ENCODE measurements at regions not wholly inside any gene's neighbourhood (a gene's known extent, or its start where the extent isn't known, plus 50 kb on each side); places are given as distances from the start of the nearest gene placed in this dataset.

DNA sequence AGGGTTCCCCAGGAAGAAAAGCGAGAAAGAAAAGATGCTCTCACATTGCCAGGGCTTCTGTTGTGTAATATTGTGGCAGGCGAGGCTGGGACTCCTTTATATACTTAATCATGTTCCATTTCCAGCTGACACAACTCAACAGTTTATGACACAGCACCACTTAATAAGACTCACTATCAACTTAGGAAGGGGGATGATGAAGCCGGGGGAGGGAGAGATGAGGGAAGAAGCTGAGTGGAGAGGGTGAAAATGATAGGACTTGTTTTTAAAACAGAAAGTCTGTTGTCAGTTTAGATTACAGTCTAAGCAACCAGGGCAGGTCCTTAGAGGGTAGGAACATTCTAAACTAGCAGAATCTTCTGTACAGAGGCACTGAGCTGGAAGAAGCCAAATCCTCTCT, 397.0 kb downstream of the NXPE2 start:
- no peak for DNase-seq (ENCODE audit: low read depth in 4 of 4, low spot score in 3 of 4)

DNA sequence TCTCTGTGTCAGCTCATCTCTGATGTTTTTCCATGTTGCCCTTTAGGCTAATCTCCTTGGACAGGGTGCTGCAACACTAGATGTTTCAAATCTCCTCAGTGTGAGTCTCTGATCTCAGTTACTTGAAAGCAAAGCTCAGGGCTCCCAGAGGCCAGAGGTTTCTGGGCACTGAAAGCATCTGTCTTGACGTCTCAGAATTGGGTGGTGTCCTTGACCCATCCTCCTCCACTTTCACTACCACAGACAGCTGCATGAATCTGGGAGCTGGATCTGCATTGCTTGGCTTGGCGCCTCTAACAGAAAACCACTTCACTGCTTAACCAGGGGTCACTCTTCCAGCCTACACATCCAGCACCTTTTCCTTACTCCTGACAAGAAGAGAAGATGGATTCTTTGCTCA, 399.4 kb downstream of the NXPE2 start:
- no peak for DNase-seq (ENCODE audit: low read depth in 4 of 4, low spot score in 3 of 4)

DNA sequence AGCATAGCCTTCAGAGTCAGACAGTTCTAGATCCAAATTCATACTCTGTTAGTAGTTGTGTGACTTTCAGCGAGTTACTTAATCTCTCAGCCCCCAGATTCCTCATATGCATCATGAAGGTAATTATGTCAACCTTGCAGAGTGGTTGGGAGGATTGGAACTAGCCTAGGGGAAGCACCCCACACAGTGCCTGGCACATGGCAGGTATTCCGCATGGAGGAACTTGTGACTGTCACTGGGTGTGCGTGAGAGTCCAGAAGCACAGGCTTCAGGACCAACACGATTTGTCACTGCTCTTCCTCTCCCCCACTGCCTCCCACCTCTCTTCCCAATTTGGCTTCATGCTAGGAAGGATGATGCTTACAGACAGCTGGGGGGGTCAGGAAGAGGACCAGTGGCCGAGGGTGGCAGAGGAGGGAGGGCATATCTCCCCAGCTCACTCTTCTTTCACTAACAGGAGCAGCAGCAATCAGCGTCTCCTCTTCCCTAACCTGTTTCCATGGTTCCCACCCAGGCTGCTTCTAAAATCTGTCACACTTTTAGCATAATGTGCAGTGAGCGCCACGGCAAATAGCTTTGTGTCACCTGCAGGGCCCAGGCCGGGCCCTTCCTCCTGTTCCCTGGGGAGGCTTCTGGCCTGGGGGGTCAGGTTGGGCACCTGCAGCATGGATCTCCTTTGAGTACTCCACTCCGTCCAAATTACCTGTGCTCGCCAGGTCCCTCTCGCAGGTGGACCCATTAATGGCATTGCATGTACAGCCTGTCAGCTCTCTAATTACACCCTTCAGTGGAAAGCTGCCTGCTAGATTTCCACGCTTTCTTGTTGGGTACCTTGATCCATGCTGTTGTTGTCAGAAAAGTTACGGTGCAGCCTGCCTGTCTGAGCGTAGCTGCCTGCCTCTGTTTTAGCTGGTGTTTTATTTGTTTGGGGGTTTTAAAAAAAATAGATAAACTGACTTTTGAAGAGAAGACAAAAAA, 400.4 kb downstream of the NXPE2 start:
- no peak for DNase-seq (ENCODE audit: low read depth in 4 of 4, low spot score in 3 of 4)

DNA sequence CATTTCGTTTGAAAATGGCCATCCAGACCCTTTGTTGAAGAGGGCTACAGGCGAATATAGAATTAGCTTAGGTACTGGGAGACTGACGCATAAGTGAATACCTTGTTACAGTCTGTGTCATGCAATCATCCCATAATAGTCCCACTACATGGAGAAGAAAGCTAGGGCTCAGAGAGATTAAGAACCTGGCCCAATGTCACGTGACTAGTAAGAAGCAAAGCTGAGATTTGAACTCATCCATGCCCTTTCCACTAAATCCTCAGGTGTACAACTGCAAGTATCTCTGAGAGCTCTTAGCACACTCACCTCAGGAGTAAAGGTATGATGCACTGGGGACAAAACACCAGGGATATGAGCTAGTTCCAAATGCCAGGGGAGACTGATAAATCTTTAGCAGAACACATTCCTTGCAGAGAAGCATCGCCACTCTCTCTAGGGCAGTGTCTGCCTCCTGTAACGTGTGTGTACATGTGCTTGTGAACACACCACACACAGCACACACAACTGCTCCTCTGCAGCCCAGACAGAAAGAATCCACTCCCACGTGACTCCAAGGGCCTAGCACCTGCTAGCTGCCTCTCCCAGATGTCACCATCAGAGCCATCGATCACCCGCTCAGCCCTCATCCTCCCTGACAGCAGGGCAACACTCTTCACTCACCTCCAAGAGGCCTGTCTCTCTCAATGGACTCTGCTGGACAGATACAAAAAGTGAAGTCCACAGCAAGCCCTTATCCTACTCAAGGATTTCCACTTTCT, 402.8 kb downstream of the NXPE2 start:
- DNase-seq (ENCODE audit: low read depth in 4 of 4, low spot score in 3 of 4), result no peak

DNA sequence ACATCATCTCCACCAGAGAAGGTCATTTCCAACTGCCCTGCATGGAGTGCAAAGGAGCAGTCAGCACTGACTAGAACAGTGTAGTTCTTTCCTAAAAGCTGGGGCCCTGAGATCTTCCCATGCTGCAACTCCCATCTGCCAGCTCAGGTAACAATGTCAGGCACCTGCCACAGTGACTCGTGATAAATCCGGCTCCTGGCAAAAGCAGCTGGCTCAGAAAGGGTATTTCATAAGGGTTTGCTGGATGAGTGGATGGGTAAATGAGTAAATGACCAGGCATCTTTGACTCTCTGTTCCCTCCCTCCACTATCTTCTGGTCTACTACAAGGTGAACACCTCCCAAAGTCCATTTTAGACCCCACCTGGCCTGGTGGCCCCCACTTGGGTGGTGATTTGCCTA, 403.6 kb downstream of the NXPE2 start:
- DNase-seq (ENCODE audit: low read depth in 4 of 4, low spot score in 3 of 4), result no peak

DNA sequence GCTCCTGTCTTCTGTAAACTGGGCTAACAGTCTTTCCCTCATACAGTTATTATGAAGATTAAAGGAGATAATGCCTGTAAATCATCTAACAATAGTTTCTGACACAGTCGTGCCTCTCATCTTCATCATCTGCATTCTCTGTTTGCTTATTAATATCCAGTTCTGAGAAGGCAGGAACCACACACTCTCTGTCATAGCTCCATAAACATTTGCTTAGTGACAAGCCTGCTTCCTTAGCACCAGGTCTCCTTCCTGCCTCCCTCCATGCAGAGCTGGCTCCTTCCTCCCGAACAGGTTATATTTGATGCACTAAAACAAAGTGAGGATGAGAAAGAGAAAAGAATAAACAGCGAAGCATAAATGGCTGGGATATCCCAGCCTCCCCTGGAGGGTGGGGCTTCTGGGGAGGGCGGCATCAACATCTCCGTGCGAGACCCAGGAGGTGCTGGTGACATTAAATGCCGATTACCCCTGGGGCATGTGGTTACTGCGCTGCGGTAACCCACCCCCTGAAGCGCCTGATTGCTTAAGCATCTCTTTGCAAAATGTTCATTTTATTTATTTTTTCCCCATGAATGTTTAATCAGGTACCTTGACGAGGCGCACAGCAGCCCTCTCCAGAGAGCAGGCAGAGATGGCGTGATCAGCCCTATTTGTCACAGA, 404.9 kb downstream of the NXPE2 start:
- DNase-seq (ENCODE audit: low read depth in 4 of 4, low spot score in 3 of 4), result no peak

DNA sequence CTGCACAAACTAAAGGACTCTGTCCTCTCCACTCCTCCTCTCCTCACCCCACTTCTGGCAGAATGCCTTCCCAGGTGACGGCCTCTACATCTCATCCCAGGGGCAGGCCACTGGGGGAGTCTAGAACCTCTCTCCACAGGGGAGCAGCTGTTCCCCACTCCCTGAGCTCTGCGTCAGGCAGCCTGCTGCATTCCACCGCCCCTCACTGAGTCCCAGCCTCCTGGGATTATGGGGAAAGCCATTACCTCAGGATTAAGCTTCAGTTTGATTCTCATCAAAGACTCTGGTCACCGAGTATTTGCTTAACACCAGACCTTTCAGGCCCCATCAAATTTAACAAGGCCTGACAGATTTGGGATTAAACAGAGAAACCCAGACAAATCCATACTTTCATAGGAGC, 405.9 kb downstream of the NXPE2 start:
- no peak for DNase-seq (ENCODE audit: low read depth in 4 of 4, low spot score in 3 of 4)

DNA sequence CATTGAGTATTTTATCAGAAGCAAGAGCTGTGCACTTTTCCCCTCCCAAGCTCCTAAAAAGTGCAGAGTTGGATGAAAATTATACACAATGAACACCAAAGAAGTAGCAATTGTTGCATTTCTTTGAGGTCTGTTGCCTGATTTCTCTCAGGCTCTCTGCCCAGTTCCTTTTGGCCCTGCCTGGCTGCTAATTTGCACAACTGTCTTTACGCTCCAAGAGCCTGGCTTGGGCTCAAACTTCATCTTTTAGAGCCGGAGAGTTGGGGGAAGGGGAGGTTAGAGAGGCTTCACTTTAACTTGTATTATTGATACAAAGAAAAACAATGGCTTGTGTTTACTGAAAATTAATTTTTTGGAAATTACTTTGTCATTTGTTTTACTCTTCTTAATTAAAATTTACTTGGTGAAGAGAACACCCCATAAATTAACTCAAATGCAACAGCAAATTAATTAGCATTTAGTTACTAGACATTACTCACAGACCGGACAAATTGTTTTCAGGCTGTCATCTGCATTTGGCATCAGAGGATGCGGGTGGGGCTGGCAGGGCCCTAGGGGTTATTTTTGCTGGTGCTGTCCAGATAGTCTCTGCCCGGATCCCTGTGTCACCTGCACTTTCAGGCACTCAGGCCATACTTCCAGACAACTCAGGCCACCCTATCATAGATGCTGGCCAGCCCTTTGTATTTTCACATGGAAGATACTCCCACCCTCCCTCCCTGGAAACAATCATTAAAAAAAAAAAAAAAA, 407.3 kb downstream of the NXPE2 start:
- DNase-seq (ENCODE audit: low read depth in 4 of 4, low spot score in 3 of 4), result no peak

DNA sequence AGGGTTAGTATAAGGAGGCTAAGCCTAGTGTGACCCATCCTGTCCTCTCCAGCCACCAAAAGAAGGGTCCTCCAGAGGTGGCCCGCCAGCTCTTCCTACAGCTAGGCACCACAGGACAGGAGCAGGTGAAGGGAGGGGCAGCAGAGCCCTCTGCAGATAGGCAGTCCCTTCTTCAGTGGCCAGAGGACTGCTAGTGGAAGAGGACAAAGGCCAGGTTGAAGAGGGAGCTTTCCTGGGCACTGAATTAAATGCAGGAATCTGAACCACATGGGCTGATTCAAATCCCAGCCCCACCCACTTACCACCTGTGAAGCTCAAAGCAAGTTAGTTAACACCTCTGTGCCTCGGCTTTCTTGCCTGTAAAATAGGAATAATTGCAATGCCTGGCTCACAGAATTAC, 409.5 kb downstream of the NXPE2 start:
- no peak for DNase-seq (ENCODE audit: low read depth in 4 of 4, low spot score in 3 of 4)

DNA sequence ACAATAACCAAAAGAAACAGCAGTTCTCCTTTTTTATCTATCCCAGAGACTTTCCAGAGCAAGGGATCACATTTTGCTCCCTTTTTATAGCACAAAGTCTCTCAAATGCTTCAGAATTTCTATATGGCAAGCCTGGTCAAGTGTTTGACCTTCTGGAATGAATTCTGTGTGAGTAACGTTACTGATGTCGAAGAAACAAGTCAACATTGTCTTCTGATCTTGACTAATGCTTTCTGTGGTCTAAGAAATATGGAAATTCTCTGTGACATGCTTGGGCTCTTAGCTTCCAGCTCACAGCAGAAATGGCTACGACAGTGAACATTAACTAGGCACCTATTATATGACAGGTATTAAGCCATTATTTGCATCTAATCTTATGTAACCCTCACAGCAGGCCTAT, 411.7 kb downstream of the CADM1 start:
- DNase-seq (ENCODE audit: low read depth in 4 of 4, low spot score in 3 of 4), result no peak

DNA sequence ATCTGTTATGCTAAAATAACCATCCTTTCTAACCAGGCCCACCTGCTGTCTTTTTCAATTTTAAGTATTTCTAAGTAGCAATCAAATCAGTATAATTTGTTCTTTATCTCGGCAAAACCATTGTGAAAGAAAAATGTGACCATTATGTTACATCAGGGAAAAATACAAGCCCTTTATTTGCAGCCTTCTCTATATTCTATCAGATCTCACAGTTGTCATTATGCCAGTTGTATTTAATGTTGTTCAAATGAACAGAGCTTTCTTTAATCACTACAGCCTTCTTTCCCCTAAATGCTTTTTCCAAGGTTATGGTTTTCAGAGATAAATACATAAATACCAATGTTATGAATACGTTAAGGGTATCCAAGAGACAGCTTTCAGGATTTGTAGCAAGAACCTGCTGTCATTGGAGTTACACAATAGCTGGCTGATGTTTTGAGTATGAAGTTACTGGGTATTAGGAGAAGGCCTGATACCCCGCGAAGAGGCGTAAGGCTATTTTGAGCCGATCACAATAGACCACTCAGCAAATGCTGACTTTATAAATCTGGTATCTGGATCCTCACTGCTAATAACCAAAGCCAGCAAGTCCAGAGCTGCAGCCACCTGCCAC, 406.3 kb downstream of the CADM1 start:
- DNase-seq (ENCODE audit: low read depth in 4 of 4, low spot score in 3 of 4), result no peak

DNA sequence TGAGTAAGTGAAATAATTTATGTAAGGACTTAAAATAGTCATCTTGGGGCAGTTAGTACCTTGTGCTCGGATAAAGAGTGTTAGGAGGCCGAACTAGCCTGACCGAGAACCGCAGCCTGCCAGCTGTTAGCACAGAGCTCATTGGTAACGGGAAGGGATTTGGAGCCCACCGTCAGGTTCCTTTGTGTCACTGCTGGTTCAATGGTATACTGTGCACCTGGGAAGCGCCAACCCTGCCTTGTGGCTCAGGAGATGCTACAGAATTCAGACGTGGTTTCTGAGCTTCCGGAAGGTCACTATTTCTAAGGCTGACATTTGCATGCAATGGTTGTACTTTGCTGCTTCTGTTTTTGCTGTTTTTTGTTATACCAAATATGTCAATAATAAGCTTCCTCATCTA, 403.5 kb downstream of the CADM1 start:
- DNase-seq (ENCODE audit: low read depth in 4 of 4, low spot score in 3 of 4), result no peak

DNA sequence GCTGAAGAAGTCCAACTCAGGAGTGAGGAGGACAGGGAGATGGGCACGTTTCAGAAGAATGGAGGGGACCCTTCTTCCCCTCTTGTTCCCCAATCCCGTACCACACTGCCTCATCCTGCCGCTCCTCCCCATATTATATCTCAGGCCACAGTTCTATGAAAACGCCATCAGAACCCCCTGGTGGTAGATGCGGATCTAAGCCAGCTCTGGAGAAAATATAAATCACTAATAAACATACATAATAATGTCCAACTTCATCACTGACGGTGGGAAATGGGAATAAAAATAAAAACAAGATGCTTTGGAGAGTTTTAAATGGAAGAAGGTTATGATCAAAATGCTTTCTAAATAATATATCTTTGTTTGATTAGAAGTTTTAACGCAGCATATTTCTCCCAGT, 400.3 kb downstream of the CADM1 start:
- no peak for DNase-seq (ENCODE audit: low read depth in 4 of 4, low spot score in 3 of 4)

DNA sequence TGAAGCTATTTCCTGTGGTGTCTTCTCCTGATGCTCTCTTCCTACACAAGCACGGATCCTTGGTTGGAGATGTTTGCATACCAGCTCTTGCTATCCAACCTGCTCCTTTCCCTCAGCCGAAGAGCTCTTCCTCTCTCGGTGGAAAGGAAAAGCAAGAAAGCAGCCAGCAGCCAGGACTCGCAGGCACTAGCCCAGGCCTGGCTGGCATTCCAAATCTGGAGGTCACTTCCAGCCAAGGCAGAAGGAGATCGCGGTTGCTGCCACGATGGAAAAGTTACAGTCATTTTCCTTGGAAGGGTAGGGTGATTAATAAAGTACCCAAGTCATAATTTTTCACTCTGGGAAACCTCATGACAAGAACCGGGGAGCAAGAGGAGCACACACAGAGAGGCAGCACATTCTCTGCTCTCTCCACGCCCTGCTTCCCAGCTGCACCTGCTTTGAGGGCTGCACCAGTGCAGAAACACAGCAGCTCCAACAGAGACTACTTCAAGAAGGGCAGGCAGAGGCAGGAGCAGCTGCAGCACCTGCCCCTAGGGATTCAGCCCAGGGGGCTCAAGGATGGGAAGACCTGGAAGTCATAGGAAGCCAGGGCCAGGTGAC, 399.3 kb downstream of the CADM1 start:
- DNase-seq (ENCODE audit: low read depth in 4 of 4, low spot score in 3 of 4), result no peak

DNA sequence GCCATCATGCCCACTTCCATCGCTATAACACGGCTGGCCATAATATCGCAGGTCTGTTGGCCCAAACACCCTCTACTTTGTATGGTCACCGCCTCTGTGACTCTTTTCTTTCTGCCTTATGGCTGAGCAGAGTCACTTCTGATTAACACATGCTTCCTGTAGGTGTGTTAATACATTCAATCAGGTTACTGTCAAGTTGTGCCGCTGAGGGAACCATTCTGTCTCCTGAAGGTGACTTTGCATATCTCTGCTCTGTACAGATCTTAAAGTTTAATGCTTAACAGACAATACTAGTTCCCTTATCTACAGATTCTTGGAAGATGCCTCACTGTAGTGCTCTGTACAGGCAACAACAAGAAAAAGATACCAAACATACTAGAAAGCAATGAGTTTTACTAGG, 393.1 kb downstream of the CADM1 start:
- no peak for DNase-seq (ENCODE audit: low read depth in 4 of 4, low spot score in 3 of 4)

DNA sequence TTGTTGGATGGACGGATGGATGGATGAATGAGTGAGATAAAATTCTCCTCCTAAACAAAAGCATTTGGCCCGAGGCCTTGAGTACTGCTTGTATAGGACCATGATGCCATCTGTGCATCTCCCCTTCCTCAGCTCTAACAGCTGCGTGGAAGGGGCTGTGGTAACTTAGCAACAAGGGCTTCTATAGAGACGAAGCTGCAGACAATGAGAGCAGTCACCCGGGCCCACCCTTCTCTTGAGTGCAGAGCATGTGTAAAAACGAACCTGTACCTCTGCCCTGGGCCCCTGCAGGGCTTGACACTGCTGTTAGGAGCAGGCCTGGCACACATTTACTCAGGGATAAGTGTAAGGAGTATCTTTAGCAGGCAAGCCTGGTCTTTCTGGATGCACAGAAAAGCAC, 391.5 kb downstream of the CADM1 start:
- DNase-seq (ENCODE audit: low read depth in 4 of 4, low spot score in 3 of 4), result no peak

DNA sequence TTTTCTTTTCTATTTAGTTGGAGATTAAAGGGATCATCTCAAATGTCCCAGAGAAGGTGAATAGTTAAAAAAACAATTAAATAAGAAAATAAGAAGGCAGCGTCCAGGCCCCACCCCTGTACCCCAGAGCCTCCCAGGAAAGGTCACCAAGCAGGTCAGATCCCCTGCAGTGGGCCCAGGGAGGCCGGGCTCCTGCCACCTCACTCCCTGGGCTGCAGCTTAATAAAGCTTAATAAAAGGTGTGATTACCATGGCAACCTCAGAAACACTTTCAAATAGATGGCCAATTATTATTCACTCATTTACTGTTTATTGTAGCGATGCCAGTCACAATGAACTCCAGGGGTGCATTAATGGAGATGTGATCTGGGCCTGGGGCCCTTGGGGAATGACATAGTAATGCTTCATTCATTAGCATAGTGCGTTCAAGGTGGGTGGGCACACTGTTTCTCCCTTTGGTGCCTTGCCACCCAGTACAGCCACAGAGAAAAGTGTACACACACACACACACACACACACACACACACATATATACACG, 386.2 kb downstream of the CADM1 start:
- no peak for DNase-seq (ENCODE audit: low read depth in 4 of 4, low spot score in 3 of 4)

DNA sequence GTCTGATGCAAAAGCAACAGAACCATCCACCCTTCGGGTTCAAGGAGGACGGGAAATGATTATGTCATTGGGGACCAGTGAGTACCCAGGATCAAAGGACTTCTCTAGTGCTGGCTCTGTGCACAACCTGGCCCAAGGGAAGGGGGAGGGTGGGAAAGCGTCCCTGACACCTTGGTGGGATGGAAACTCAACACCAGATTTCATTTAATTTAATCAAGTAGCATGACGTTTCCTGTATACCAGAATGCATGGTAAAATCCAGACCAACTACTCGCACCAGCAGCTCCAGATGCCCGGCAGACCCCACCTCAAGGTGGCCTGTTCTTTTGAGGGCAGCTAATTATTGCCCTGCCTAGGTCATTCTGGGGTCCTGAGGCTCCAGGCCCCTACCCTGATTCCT, 385.1 kb downstream of the CADM1 start:
- DNase-seq (ENCODE audit: low read depth in 4 of 4, low spot score in 3 of 4), result no peak
